OCI-LY1 (cell line): ENCODE measurements at regions not wholly inside any gene's neighbourhood (a gene's known extent, or its start where the extent isn't known, plus 50 kb on each side); places are given as distances from the start of the nearest gene placed in this dataset.

Experiments
- EZH2 ChIP-seq: fragments of 200-600 bp; sonication (generic), shearing (Covaris generic); IDR thresholded peaks from 2 replicates; pipeline ENCODE4 v1.8.0; 2017; ENCODE audit warnings: borderline replicate concordance, mixed run types, mild to moderate bottlenecking, antibody characterized with exemption, low read length, moderate library complexity, mixed read lengths
- TF ChIP-seq, protein P1 (sequence below): fragments of 200-600 bp; sonication (generic), shearing (Covaris generic); IDR thresholded peaks from 2 replicates; pipeline ENCODE4 v1.5.1; 2017; ENCODE audit warnings: mild to moderate bottlenecking, antibody characterized with exemption, low read length, moderate library complexity, mixed read lengths

DNA sequence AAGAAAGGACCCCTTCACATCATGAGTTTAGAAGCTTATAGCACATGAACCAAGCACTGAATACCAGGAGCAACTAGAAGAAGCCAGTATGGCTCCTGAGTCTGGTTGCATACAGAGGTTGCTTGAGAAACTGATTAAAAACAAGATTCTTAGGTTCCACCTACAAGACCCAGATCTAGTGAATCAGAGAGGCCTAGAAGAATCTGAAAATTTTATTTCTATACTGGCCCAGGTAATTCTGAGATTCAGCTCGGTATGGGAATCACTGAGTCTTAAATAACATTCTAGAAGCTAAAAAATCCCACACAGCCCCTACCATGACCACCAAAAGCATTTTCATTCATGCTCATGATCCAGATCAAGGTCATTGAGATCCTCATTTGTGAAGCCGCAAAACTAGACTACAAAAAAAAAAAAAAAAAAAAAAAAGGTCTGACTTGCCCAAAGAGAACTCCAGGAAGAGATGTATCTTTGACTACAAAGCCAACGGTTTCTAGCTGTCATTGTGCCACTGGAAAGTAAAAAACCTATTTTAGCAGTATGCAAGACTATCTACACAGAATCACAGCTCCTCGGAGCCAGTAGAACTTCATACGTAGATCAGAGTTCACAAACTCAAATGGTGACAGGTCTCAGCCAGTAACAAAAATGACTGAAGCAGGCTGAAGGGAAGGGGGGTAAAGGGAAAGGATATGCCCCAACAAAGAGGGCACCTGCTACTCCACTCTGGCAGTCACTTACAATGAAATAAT, 168.4 kb upstream of the EGLN3 start:
- TF ChIP-seq, protein P1, sequence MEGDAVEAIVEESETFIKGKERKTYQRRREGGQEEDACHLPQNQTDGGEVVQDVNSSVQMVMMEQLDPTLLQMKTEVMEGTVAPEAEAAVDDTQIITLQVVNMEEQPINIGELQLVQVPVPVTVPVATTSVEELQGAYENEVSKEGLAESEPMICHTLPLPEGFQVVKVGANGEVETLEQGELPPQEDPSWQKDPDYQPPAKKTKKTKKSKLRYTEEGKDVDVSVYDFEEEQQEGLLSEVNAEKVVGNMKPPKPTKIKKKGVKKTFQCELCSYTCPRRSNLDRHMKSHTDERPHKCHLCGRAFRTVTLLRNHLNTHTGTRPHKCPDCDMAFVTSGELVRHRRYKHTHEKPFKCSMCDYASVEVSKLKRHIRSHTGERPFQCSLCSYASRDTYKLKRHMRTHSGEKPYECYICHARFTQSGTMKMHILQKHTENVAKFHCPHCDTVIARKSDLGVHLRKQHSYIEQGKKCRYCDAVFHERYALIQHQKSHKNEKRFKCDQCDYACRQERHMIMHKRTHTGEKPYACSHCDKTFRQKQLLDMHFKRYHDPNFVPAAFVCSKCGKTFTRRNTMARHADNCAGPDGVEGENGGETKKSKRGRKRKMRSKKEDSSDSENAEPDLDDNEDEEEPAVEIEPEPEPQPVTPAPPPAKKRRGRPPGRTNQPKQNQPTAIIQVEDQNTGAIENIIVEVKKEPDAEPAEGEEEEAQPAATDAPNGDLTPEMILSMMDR = no peak
- no peak for TF ChIP-seq EZH2
